IPS-18c (cell line): ENCODE measurements at regions not wholly inside any gene's neighbourhood (a gene's known extent, or its start where the extent isn't known, plus 50 kb on each side); places are given as distances from the start of the nearest gene placed in this dataset.

ENCODE experiments used
- H3K4me3 ChIP-seq: 2 replicates; pipeline ENCODE4 v1.7.0; 2013; ENCODE audit warnings: low read depth, mild to moderate bottlenecking, low read length, moderate library complexity; ENCODE audit not compliant: insufficient read depth
- H3K9me3 ChIP-seq: one replicate; pipeline ENCODE4 v1.6.1; 2013; ENCODE audit warnings: mild to moderate bottlenecking, low read length, moderate library complexity; ENCODE audit not compliant: control insufficient read depth, insufficient read depth

DNA sequence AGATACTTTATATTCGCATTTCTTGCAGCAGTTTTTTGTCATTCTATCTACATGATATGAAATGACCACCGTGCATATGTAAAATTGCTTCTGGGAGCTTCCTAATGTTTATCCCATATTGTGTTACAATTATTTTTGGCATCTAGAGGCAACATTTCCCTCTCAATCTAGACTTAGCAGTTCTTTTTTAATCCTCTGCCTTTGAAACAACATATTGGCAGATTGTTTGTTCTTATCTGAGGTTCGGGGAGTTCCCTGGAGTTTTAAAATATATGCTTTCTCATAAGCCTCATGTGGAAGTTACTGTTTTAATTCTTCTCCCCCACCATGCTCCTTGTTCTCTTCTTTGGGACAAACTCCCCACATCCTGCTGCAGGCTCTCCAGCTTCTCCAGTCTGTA, 130.1 kb upstream of the SLC10A2 start:
- Histone ChIP-seq H3K9me3 (no peaks in the 10 kb centered on the region), H3K4me3 (no peak overlapping the region)

DNA sequence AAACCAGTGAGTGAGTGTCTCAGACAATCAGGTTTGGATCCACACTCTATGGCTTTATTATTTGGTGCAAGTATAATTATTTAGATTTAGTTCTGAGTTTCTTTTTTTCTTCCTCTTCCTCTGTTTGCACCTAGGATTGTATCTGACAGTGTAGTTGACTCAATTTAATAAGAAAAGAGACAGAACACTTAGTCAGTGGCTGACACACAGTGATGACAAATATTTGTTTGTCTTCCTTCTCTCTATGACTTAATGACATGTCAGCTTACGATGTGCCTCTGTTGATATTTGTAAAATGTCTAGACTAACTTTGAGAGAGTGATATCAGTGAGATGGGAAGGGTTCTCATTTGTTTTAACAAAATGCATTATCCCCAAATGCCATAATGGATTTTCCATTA, 129.5 kb upstream of the SLC10A2 start:
- Histone ChIP-seq H3K9me3 (no peaks in the 10 kb centered on the region), H3K4me3 (no peak overlapping the region)

DNA sequence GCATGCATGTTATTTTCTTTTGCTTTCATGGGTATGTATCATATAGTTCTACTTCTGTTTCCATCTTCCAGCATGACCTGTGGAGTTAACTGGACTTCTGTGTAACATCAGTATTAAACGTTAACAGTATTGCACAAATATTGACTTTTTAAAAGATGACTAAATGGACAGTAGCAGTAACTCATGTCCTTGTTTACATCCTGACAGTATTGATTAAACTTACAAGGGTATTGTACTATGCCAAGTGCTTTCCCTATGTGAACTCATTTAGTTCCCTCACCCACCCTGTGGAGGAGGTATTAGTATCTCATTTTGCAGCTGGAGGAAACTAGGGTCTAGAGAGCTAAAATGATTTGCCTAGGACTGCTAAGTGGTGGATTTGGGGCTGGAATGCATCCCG, 128.7 kb upstream of the SLC10A2 start:
- H3K9me3 ChIP-seq: no peaks in the 10 kb centered on the region
- H3K4me3 ChIP-seq: no peak overlapping the region

DNA sequence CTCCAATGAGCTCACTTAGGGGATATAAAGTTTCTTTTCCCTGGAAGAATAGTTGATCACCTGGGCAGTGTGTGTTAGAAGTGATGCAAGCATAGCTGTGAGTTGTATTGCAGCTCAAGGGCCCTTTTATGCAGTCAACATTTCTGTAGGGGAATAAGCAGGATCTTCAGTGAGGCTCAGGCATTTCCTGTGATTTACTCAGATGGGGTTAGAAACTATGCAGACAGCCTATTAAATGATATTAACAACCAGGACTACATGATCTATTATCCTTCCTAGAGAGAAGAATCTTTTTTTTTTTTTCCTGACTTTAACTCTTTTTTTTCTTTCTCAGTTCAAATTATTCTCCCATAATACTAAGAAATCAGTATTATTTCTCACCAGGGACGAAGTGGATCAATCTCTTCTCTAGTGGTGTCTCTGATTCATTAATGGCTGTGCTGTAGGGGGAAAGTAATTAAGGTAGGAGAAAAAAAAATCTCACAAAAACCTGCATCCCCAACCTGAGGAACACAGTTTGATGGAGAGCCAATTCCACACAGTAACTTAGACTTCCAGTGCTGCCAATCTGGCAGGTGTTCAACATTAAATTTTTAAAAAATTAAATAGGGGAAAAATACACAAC, 126.4 kb upstream of the SLC10A2 start:
- H3K4me3 ChIP-seq: no peak overlapping the region

DNA sequence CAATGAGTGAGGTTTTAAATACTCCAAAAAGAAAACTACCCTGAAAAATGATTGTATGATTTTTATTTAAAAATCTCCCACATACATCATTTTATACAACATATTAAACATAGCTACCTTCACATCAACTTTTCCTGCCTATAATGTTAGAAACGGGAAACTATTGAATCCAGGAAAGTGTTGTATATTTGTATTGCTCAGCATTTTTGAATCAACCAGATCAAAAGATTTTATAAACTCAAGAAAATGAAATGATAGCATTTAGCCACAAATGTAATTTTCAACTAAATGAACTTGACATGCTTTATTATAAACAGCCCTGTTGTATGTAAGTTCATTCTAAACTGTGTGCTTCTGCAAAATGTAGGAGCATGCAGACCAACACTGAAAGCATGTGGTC, 124.6 kb upstream of the SLC10A2 start:
- H3K9me3 ChIP-seq: no peaks in the 10 kb centered on the region

More for the DNA sequence above, 126.4 kb upstream of the SLC10A2 start:
- no peaks in the 10 kb centered on the region for H3K9me3 ChIP-seq

DNA sequence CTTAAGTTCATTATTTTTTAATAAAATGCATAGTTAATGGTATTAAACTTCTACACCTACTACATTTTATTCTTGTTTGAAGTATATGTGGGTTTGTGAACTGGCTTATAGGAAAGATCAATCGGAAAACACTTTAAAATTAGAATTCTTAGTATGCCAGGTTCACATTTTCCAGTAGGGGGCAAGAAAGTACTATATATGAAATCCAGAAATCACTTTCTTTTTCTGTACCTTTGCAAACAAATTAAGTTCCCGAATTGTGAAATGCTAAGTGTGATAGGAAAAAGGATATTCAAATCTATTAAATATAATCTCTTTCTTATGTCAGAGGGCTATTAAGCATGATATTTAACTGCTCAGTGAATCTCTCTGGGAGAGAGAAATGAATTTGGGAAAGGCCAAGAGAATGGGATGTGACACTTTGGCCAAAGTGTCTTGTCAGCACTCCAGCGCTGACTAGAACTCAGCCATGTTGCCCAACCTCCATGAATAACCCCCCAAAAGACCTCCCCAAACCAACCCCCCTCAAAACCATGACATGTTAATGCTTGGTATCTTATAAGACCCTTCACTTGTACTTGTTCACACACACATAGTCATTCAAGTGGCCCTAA, 122.6 kb upstream of the SLC10A2 start:
- no peak overlapping the region for H3K4me3 ChIP-seq
- no peaks in the 10 kb centered on the region for H3K9me3 ChIP-seq

More for the DNA sequence above, 124.6 kb upstream of the SLC10A2 start:
- no peak overlapping the region for H3K4me3 ChIP-seq

DNA sequence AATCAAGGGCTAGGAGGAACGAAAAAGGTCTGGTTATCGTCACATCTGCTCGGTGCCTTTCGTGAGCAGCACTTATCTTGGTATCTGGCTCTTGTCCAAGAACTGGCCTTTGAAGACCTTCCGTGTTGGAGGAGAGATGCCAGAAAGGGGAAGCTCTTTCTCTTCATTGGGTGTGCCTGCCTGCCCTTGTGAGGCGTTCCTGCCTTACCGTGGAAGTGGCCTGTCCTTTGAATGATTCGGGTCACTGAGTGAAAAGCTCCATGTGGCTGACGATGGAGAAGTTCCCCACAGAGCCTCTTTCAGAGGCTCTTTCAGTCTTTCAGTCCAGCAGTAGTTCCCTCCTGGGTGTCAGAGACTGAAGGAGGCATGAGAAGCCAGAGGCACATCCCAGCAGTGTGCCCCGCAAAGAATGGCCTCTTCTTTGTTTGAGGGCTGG, 121.5 kb upstream of the SLC10A2 start:
- Histone ChIP-seq H3K4me3 (no peak overlapping the region), H3K9me3 (no peaks in the 10 kb centered on the region)

DNA sequence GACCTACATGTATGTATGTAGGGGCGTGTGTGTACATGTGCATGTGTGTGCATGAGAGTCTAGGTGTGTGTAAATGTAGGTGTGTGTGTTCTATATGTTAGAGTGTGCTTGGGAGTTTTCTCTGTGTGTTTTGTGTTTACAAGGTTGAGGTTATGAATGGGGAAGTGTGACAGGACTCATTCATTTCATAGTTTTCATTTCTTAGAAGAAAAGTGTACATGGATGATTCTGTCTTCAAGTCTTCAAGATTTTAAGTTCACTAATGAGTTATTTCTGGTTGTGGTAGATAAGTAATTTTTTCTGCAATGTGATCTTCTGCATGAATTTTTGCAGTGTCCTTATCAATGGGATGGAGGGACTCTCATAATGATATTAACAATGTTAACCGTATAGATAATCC, 118.2 kb upstream of the SLC10A2 start:
- Histone ChIP-seq H3K4me3 (no peak overlapping the region), H3K9me3 (no peaks in the 10 kb centered on the region)

DNA sequence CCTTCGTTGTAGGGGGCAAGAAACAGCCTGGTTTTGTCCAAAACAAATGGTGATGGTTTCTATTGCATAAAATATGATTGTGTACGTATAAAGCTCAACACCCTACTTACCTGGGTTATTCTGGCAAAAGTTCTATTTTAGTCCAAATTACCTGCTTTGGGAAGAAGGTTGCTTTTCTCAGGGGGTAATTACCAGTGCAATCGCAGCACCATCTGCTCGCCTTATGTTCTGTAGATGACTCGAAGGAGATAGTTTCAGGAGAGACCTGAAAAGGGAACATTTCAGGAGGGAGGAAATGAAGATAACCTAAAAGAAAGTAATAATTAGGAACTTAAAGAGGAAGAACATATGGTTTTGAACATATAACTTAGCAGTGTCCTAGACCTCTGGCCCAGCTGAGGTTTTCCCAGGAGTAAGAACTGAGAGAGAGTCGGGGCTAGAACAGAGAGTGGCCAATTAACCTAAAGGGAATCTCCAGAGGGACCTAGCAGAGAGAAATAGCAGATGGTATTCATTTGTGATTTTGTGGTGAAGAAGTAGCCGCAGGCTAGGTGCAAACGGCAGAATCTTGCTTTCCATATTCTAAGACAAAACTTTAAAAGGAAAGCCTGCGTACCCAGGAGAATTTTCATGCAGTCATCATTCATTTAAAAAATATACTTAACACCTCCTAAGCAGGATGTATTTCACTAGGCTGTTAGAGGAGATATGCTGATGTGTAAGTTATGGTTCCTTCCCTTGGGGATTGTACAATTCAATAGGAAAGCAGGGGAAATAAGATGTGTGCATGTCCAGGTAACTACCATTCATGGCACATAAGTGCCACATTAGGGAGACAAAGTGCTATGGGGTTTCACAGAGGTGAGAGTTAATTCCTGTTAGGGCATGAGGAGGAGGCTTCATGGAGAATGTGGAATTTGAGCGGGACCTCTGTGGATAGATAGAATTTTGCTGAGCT, 113.0 kb upstream of the SLC10A2 start:
- Histone ChIP-seq H3K4me3 (no peak overlapping the region), H3K9me3 (no peaks in the 10 kb centered on the region)

DNA sequence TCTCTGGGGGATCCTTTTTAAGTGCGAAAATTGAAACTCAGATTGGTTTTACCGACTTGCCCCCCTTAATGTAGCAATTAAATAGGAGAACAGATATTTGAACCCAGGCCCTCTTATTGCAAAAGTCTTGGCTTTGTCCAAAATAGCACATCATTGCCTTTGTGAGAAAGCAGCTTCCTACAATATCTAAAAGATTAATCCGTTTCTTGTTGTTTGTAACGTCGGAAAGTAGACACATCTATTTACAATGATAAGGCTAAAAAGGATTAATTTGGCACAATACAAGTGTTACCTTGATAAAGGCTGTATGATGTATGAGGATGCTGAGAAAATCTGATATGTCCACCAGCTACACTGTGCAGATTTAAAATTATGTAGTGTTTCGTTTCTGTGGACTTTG, 108.7 kb upstream of the SLC10A2 start:
- no peaks in the 10 kb centered on the region for H3K9me3 ChIP-seq
- H3K4me3 ChIP-seq: no peak overlapping the region

DNA sequence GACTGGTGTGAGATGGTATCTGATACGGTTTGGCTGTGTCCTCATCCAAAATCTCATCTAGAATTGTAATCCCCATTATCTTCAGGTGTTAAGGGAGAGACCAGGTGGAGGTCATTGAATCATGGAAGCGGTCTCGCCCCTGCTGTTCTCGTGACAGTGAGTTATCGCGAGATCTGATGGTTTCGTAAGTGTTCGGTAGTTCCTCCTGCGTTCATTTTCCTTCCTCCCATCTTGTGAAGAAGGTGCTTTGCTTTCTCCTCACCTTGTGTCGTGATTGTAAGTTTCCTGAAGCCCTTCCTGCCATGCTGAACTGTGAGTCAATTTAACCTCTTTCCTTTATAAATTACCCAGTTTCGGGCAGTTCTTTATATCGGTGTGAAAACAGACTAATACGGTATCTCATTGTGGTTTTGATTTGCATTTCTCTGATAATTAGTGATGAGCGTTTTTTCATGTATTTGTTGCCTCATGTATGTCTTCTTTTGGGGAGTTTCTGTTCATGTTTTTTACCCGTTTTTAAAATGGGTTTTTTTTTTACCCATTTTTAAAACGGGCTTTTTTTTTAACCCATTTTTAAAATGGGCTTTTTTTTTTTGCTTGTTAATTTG, 102.8 kb upstream of the SLC10A2 start:
- Histone ChIP-seq H3K4me3 (no peak overlapping the region), H3K9me3 (peaks cover 2% of the 10 kb centered on the region)

DNA sequence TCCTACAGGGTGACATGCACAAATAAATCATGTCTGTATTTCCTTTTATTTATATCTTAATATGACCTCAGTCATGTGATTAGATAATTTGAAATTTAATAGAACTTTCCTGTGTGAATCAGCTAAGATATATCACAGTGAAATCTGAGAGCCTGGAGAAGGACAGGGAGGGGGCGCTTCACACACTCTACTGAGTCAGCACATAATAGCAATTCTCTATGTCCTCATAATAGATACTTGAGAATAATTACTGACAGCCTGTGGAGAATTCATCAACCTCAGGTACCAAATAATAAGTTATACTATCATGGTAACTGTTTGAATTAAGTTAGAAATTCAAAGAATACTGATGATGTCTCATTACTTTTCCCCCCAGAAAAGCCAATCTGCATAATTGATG, 98.0 kb upstream of the SLC10A2 start:
- Histone ChIP-seq H3K4me3 (no peak overlapping the region), H3K9me3 (peaks cover 2% of the 10 kb centered on the region)

DNA sequence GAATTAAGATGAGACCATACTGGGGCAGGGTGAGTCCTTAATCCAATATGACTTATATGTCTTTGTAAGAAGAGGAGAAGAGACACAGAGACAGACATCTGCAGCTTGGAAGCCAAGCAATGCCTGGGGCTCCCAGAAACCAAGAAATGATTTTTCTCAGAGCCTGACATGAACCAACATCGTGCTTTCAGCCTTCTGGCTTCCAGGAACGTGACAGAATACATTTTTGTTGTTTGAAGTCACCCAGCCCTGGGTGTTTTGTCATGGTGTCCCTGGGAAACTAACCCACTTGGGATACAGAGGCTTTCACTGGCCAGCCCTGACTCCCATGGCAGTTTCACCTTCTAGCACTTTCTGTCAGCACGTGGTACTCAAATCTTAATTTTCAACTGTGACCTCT, 95.3 kb upstream of the SLC10A2 start:
- Histone ChIP-seq H3K4me3 (no peak overlapping the region), H3K9me3 (no peaks in the 10 kb centered on the region)

DNA sequence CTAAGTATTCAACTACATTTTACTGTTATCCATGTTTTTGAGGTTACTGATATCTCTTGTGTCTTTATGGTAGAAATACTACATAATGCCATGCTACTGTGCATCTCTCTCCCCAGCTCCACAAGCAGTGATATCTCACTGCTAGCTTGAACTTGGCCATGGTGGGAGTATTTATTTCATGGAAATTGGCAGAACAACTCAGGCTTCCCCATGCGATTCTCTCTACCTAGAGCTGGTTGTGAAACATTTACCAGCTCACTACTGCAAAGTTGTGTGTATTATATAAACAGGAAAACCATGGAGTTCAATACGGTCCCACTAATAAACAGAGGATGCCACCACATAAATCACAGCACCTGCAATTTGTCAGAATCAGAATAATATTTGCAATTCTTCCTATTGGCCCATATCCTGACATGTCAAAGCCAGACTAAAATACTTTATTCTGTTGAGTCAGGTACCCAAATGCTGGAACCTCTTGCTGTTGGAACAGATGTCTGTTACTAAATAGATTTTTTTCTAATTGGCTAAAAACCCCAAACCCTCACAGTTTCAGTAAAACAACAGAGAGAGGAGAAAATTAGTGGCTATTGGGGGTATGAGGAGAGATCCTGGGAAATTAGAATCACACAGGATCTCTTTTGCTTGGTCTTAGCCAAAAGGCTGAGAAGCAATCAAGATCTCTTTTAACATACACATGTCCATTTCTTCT, 91.4 kb upstream of the SLC10A2 start:
- no peaks in the 10 kb centered on the region for H3K9me3 ChIP-seq

DNA sequence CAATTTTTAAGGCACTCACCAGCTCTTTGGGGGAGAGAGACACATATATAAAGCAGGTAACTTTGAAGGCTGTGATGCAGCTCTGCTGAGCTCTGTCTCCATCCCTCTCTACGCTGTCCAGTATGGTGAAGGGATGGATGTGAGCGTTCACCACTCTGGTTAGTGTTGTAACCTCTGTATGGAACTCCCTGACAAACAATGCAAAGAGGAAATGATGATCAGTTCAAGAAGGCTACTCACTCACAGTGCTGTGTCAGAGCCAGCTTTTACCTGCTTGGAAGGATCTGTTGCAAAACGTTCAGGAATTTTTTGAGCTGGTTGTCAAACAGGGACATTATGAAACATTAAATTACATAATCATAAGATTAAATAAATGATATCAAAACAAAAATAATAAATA, 90.8 kb upstream of the SLC10A2 start:
- H3K4me3 ChIP-seq: no peak overlapping the region
- no peaks in the 10 kb centered on the region for H3K9me3 ChIP-seq

More for the DNA sequence above, 91.4 kb upstream of the SLC10A2 start:
- H3K4me3 ChIP-seq: no peak overlapping the region

DNA sequence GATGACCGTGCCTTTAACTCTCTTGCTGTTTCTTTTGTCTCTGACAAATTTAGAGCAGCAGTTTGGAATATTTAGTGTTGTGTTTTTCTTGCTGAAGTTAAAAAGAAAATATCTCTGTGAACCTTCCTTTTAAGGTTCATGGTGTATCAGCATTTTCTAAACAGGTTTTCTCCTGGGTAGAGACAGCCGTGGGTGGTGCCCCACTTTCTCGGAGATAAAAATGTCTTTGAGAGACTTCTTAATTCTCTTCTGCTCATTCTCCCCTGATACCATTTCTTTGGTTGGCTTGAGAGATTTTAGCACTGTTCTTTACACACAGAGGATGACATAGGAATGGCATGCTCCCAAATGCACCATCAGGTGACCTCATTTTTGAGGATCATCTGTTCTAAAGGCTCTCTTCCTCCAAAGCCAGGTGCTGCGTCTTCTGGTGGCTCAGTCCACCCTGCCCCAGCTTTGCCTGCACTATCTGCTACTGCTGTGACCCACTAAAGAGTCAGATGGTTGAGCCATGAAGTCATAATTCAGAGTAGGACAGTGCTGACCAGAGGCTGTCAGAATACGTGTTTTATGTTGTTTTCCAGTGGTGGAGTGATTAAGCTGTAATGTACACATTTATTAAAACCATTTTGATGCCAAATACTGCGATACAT, 90.3 kb upstream of the SLC10A2 start:
- H3K9me3 ChIP-seq: no peaks in the 10 kb centered on the region

DNA sequence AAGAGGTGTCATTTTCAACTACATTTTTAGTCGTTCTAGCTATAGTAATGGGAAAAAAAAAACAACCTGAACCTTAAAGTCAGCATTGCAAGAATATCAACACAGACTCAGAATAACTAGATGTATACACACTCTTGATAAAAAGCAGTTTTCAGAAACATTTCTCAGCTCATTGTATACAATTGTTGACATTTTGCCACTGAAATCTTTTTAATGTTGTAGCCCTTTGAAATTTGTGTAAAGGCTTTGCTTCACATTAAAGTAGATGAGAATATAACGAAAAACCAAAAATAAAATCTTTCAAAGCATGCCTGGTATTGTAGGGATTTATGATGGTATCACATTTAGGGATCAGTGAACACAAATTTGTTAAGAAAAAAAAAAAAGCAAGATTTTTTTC, 87.2 kb upstream of the SLC10A2 start:
- Histone ChIP-seq H3K9me3 (no peaks in the 10 kb centered on the region), H3K4me3 (no peak overlapping the region)

More for the DNA sequence above, 90.3 kb upstream of the SLC10A2 start:
- H3K4me3 ChIP-seq: no peak overlapping the region
